Astrocyte of the cerebellum (primary cell): ENCODE measurements at regions not wholly inside any gene's neighbourhood (a gene's known extent, or its start where the extent isn't known, plus 50 kb on each side); places are given as distances from the start of the nearest gene placed in this dataset.

Source experiments
- DNase-seq: peaks from one replicate; pipeline ENCODE4 v3.0.0-alpha.2; 2011; ENCODE audit warnings: low read depth
- H3K4me3 ChIP-seq: 2 replicates; pipeline ENCODE4 v1.5.1; 2011; ENCODE audit warnings: mild to moderate bottlenecking, low read depth, low read length, moderate library complexity
- in situ Hi-C: cut with HindIII; loops from 2 replicates; pipeline ENCODE4 v1.10.0; 2017; ENCODE audit warnings: low sequenced_read_pairs
- TF ChIP-seq, protein P1 (sequence below): IDR thresholded peaks from 2 replicates; pipeline ENCODE4 v1.5.1; 2012; ENCODE audit warnings: low read length, low read depth, moderate library complexity, mild to moderate bottlenecking; ENCODE audit errors: missing control alignments

DNA sequence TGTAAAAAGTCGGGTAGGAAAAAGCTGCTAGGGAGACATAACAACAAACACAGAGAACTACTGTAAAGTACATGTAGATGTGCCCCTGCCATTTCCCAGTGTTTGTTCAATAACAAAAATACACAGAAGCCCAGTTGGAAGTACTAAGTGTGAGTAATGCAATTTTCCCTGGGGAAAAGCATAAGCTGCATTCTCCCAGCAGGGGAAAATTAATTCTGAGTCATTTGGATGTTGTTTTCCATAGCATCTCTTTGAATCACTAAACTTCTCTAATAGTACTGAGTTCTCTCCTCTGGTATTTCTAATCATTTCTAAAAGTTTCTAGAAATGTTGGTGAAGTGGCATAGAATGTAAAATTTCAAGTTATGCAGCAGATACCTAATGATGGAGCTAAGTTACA lies 1114.9 kb downstream of the C4orf33 start:
- TF ChIP-seq, protein P1, sequence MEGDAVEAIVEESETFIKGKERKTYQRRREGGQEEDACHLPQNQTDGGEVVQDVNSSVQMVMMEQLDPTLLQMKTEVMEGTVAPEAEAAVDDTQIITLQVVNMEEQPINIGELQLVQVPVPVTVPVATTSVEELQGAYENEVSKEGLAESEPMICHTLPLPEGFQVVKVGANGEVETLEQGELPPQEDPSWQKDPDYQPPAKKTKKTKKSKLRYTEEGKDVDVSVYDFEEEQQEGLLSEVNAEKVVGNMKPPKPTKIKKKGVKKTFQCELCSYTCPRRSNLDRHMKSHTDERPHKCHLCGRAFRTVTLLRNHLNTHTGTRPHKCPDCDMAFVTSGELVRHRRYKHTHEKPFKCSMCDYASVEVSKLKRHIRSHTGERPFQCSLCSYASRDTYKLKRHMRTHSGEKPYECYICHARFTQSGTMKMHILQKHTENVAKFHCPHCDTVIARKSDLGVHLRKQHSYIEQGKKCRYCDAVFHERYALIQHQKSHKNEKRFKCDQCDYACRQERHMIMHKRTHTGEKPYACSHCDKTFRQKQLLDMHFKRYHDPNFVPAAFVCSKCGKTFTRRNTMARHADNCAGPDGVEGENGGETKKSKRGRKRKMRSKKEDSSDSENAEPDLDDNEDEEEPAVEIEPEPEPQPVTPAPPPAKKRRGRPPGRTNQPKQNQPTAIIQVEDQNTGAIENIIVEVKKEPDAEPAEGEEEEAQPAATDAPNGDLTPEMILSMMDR, result no peak
- in situ Hi-C loops, result no loop called here
- DNase-seq, result peak; percentile 64
- no peak overlapping the region for H3K4me3 ChIP-seq

DNA sequence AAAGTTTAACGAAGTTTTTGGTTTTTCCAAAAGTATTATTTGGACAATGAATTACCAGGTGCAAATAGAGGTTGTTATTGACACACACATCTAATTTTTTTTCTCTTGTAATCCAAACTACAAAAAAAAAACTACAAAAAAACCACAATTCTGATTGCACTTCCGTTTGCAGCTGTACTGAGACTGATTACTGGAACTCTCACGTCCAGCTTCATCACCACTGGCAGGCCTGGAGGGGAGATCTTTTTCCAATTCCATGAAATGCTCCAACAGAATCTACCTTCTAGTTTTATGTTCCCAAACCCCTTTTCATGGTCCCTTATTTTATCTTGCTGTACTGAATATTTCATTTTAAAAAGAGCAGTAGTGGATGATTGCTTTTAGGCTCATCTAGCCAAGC lies 1118.3 kb downstream of the C4orf33 start:
- in situ Hi-C loops, result no loop called here
- DNase-seq, result no peak
- TF ChIP-seq, protein P1, result no peak
- H3K4me3 ChIP-seq, result no peak overlapping the region

DNA sequence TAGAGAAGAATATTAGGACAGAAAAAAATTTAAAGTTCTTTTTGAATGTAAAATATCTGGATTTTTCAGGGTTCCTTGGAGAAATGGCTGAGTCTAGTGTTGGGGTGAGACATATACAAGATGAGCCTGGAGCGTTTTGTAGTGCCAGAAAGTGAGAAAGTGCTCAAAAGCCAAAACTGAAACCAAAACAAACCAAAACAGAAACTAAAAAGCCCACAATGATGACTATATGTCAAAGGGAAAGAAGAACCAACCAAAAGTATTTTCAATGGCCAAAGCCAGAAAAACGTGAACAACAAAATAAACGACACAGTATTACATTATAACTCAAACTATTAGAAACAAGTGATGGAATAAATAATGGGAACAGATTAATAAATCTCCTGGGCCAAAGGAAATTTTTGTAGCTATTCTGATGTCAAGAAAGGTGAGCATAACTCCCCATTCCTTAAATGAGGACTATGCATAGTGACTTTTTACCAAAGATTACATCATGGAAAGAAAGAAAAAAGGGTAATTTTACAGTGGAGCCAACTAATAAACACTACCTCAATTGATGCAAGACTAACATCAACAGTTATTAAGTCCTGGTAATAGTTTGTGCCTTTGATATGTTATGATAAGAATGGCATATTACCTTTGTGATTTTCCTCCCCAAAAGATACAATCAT lies 1137.6 kb downstream of the C4orf33 start:
- no peak overlapping the region for H3K4me3 ChIP-seq
- DNase-seq, result no peak
- TF ChIP-seq, protein P1, result no peak
- in situ Hi-C loops, result no loop called here

DNA sequence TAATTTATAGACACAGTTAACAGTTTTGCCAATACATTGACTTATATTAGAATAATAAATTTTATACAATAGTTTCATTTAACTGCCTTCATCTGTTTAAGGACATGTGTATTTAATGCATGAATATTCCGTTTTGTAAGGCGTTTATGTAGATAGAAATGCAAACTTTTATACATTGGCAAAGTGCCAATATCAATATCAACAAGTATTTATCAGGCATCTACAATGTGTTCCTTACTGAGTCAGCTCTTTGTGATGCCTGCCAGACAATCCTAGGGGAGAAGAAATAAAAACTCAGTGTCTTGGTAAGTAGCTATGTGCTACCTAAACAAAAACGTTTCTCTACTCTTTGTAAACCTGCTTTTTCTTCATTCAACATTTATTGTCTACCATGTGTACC lies 1142.2 kb downstream of the C4orf33 start:
- in situ Hi-C loops, result no loop called here
- H3K4me3 ChIP-seq, result no peak overlapping the region
- TF ChIP-seq, protein P1, result no peak
- DNase-seq, result peak; percentile 3

DNA sequence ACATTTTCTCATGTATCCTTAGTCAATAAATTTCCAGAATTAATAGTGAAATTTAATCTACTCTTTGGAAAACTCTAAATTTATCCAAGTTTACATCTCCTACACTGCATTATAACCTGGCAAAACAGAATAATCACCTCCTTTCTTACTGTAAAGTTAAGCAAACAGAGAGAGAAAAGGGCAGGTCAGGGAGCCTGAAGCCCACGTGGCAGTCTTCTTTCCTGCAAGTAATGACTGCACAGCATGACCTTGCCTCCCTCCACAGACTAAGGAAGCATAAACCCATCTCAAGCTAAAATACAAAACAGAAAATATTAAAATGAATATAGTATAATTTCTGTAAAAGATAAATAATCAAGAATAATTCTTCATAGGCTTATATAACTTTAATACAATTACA lies 1153.0 kb downstream of the C4orf33 start:
- in situ Hi-C loops, result no loop called here
- H3K4me3 ChIP-seq, result no peak overlapping the region
- TF ChIP-seq, protein P1, result no peak
- DNase-seq, result no peak

DNA sequence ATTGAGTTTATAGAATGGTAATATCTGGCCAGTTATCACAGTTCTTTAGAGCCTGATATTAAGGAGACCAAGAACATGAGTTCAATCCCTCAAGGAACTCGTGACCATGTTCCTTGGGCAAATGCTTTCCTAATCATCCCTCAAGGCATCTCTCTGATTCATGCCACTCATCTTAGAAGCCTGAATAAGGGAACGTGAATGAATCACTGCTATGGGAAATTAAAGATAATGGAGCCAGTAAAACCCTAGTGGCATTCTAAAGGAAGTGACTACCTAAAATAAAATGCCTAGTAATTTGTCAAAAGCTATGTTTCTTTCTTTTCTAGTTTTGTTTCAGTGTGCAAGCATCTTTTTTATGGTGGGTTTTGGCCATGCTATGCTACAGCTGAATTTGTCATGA lies 1161.3 kb downstream of the C4orf33 start:
- no peak overlapping the region for H3K4me3 ChIP-seq
- TF ChIP-seq, protein P1, result no peak
- peak; percentile 22 for DNase-seq
- in situ Hi-C loops, result no loop called here
